ENCODE measurements at regions not wholly inside any gene's neighbourhood (a gene's known extent, or its start where the extent isn't known, plus 50 kb on each side); places are given as distances from the start of the nearest gene placed in this dataset.
"Not testable (repeated sequence)": the region's sequence is repeated elsewhere in the genome, so short reads cannot be mapped to it uniquely, and the experiment has no call there.

- no peak for DNase-seq
These were observed 250.1 kb upstream of the TRPC7 start for GRCh38 chr5:136615251-136616119.

GRCh38 chr5:136613230-136613629 is 247.9 kb upstream of the TRPC7 start:
- DNase-seq = no peak

- no peak for DNase-seq
These were observed 240.3 kb upstream of the TRPC7 start for GRCh38 chr5:136605638-136606037.

- DNase-seq = no peak
These were observed 235.0 kb upstream of the TRPC7 start for GRCh38 chr5:136600306-136600705.

- no peak for DNase-seq
These were observed 233.6 kb upstream of the TRPC7 start for GRCh38 chr5:136598802-136599404.

- DNase-seq = no peak
These were observed 229.1 kb upstream of the TRPC7 start for GRCh38 chr5:136594416-136594815.

GRCh38 chr5:136590581-136590980 is 225.2 kb upstream of the TRPC7 start:
- DNase-seq = no peak

- DNase-seq = no peak
These were observed 220.9 kb upstream of the TRPC7 start for GRCh38 chr5:136586196-136586595.

- no peak for DNase-seq
These were observed 219.1 kb upstream of the TRPC7 start for GRCh38 chr5:136584474-136584873.

GRCh38 chr5:136579238-136579637 is 213.9 kb upstream of the TRPC7 start:
- no peak for DNase-seq

GRCh38 chr5:136569875-136570274 is 204.5 kb upstream of the TRPC7 start:
- not testable (repeated sequence) for DNase-seq

- not testable (repeated sequence) for DNase-seq
These were observed 200.1 kb upstream of the TRPC7 start for GRCh38 chr5:136565457-136565856.

- not testable (repeated sequence) for DNase-seq
These were observed 199.7 kb upstream of the TRPC7 start for GRCh38 chr5:136565050-136565449.

GRCh38 chr5:136564431-136564830 is 199.1 kb upstream of the TRPC7 start:
- not testable (repeated sequence) for DNase-seq

GRCh38 chr5:136563489-136563888 is 198.1 kb upstream of the TRPC7 start:
- no peak for DNase-seq

- no peak for DNase-seq
These were observed 194.8 kb upstream of the TRPC7 start for GRCh38 chr5:136560126-136560525.

- DNase-seq = no peak
These were observed 194.3 kb upstream of the TRPC7 start for GRCh38 chr5:136559651-136560050.

GRCh38 chr5:136547096-136547495 is 181.8 kb upstream of the TRPC7 start:
- not testable (repeated sequence) for DNase-seq

GRCh38 chr5:136546441-136546840 is 181.1 kb upstream of the TRPC7 start:
- DNase-seq = not testable (repeated sequence)

GRCh38 chr5:136545031-136545430 is 179.7 kb upstream of the TRPC7 start:
- DNase-seq = not testable (repeated sequence)

GRCh38 chr5:136538534-136538933 is 173.2 kb upstream of the TRPC7 start:
- DNase-seq = no peak

GRCh38 chr5:136529081-136529480 is 163.7 kb upstream of the TRPC7 start:
- DNase-seq = no peak

- DNase-seq = no peak
These were observed 163.2 kb upstream of the TRPC7 start for GRCh38 chr5:136528481-136529030.

GRCh38 chr5:136527311-136527710 is 162.0 kb upstream of the TRPC7 start:
- no peak for DNase-seq
